Prostate gland (tissue), 2 donors: ENCODE measurements at regions not wholly inside any gene's neighbourhood (a gene's known extent, or its start where the extent isn't known, plus 50 kb on each side); places are given as distances from the start of the nearest gene placed in this dataset.

ENCODE experiments used
- DNase-seq: peaks from one replicate; pipeline ENCODE4 v3.0.0-alpha.2; 2019; ENCODE audit warnings: low spot score
- H3K27ac ChIP-seq, 2 donors: fragments of 200-600 bp; sonication (generic); 2 replicates each; pipeline ENCODE4 v1.5.1; 2017 to 2019
- H3K27me3 ChIP-seq: fragments of 200-600 bp; sonication (generic); replicated peaks from 2 replicates; pipeline ENCODE4 v1.5.1; 2019; ENCODE audit not compliant: insufficient read depth
- H3K36me3 ChIP-seq, 2 donors: fragments of 200-600 bp; sonication (generic); 1 replicate in 1 of 2; 2 replicates in 1 of 2; pipeline versions ENCODE4 v1.5.1 to v1.8.1; 2017 to 2019
- H3K4me1 ChIP-seq: fragments of 200-600 bp; sonication (generic); replicated peaks from 2 replicates; pipeline ENCODE4 v1.5.1; 2019
- H3K4me3 ChIP-seq, 2 donors: fragments of 200-600 bp; sonication (generic); 2 replicates each; pipeline ENCODE4 v1.5.1; 2017 to 2019
- H3K9me3 ChIP-seq: fragments of 200-600 bp; sonication (generic); 2 replicates; pipeline ENCODE4 v1.5.1; 2017
- POLR2A ChIP-seq: fragments of 450-650 bp; IDR thresholded peaks from one replicate; pipeline ENCODE4 v1.6.1; 2016; ENCODE audit warnings: antibody characterized with exemption, mild to moderate bottlenecking
- POLR2AphosphoS5 ChIP-seq: sonication (generic); formaldehyde crosslinking; IDR thresholded peaks from one replicate; pipeline ENCODE4 v1.6.1; 2017; ENCODE audit warnings: antibody characterized with exemption
- WGBS: methylation state at CpG from one replicate; pipeline ENCODE4 v1.1.5; 2018; 5-methylcytosine and 5-hydroxymethylcytosine counted together
- intact Hi-C: fragments of 100-400 bp; cut with DNase I; formaldehyde crosslinking; loops from one replicate; pipeline ENCODE4 v1.14.2; 2022
- TF ChIP-seq, protein P1 (sequence below), 4 experiments: fragments of 200-600 bp in 2 of 4; fragments of 450-650 bp in 2 of 4; sonication (generic) in 2 of 4; IDR thresholded peaks; 1 replicate in 3 of 4; 2 replicates in 1 of 4; pipeline ENCODE4 v1.5.1; 2016 to 2019; ENCODE audit warnings: antibody characterized with exemption in 4 of 4, mild to moderate bottlenecking in 2 of 4, moderate library complexity in 2 of 4

DNA sequence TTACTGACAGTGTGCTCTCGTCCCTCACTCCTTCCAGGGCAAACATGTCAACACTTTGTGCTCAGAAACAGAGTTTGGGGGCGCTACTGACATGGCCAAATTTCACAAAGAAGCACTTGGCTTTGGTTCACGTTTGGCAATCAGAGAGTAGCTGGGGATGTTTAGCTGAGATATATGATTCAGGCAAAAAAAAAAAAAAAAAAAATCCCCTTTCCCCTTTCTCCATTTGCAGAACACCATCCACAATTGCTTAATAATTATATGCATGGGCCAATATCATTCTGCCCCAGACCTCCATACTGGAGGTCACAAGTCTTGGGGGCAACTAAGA lies 128.4 kb upstream of the ADGRF1 start:
- Histone ChIP-seq H3K36me3 (no peaks in the 10 kb centered on the region), H3K27me3 (no peaks in the 10 kb centered on the region), H3K27ac (no peak overlapping the region), H3K4me3 (no peak overlapping the region), H3K4me1 (no peaks in the 10 kb centered on the region), H3K9me3 (no peaks in the 10 kb centered on the region)
- TF ChIP-seq POLR2AphosphoS5 (no peak), POLR2A (no peak)
- TF ChIP-seq, protein P1, sequence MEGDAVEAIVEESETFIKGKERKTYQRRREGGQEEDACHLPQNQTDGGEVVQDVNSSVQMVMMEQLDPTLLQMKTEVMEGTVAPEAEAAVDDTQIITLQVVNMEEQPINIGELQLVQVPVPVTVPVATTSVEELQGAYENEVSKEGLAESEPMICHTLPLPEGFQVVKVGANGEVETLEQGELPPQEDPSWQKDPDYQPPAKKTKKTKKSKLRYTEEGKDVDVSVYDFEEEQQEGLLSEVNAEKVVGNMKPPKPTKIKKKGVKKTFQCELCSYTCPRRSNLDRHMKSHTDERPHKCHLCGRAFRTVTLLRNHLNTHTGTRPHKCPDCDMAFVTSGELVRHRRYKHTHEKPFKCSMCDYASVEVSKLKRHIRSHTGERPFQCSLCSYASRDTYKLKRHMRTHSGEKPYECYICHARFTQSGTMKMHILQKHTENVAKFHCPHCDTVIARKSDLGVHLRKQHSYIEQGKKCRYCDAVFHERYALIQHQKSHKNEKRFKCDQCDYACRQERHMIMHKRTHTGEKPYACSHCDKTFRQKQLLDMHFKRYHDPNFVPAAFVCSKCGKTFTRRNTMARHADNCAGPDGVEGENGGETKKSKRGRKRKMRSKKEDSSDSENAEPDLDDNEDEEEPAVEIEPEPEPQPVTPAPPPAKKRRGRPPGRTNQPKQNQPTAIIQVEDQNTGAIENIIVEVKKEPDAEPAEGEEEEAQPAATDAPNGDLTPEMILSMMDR (IDR thresholded peaks at IDR 0.05) = no peak
- no peak for DNase-seq
- intact Hi-C loops = no loop called here
- 85% methylated on average over 3 of the region's 3 CpGs for WGBS

DNA sequence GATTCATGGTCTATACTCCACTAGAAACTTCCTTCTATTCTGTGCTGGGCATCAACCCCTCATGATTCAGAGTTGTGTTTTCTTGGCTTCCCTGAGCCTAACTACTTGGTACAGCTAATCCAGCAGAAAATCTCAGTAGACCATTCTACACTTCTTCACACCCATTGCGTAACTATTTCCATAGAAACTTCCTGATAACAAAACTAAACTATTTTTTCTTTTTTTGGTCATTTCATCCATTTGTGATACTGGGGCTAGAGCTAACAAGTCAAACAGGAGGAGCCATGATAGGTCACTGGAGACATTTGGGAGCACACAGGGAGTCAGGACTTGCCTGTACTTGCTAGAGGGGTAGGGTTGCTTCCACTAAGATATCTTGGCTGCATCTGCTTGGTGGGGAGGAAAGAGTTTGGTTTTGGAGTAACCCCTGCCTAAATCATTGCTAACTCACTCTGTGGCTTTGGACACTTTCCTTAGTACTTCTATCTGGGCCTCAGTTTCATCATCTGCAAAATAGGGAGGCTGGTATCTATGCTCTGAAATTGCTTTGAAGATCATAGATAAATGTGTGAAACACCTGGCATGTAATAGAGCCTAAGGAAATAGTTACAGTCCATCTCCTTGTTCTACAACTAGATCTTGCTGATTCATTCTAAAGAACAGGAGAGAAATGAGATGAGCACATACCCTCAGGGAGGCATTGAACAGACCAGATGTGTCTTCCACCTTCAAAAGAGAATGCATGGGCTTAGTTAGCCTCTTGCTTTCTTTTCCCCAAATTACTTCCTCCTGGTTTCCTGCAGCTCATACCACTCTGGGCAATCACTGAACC lies 127.9 kb upstream of the ADGRF1 start:
- Histone ChIP-seq H3K27me3 (no peaks in the 10 kb centered on the region), H3K27ac (no peak overlapping the region), H3K4me3 (no peak overlapping the region), H3K36me3 (no peaks in the 10 kb centered on the region), H3K4me1 (no peaks in the 10 kb centered on the region), H3K9me3 (no peaks in the 10 kb centered on the region)
- 93% methylated on average over 1 of the region's 1 CpG for WGBS
- TF ChIP-seq, protein P1 (IDR thresholded peaks at IDR 0.05) = no peak
- TF ChIP-seq POLR2AphosphoS5 (no peak), POLR2A (no peak)
- intact Hi-C loops = no loop called here
- no peak for DNase-seq

DNA sequence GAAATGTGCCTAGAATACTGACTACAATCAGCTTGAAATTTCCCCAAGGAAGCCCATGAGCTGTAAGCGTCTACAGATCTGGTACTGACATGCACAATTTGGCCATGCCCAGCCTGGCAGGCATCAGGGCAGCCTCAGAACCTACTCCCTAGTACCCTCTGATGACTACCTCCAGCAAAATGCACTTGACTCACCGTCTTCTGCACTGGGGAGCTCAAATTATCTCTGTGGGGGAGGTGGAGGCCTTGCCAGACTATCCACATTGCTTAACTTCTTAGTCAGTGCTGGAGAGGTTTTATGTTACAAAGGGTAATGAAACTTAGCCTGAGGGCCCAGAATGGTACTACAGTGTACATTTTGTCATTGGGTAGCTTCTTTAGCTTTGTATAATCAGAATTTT lies 126.0 kb upstream of the ADGRF1 start:
- intact Hi-C loops = no loop called here
- Histone ChIP-seq H3K4me1 (no peaks in the 10 kb centered on the region), H3K4me3 (no peak overlapping the region), H3K27me3 (no peaks in the 10 kb centered on the region), H3K9me3 (no peaks in the 10 kb centered on the region), H3K36me3 (no peaks in the 10 kb centered on the region), H3K27ac (no peak overlapping the region)
- DNase-seq = peak; percentile 30
- 52% methylated on average over 2 of the region's 2 CpGs for WGBS
- TF ChIP-seq, protein P1 (IDR thresholded peaks at IDR 0.05) = peak in 1 of 4 experiments; percentile 26
- TF ChIP-seq POLR2AphosphoS5 = peak; percentile 10
- TF ChIP-seq POLR2A = no peak

DNA sequence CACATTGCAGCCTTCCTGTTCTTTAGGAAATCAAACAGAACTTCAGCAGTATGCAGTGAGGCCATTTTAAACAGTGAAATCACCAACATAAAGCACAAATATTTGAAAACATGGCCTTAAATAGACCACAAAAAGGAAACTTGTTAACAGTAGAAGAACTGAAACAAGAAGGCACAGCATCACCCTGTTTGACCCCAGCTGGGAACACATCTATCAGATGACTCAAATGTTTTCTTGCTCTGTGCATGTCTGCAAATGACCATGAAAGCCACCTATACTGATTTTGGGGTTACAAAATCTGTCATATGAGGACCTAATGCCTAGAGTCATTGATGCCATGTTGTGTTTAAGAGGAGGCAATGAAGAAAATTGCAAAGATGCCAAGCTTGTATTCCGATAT lies 123.8 kb upstream of the ADGRF1 start:
- WGBS = 89% methylated on average over 1 of the region's 1 CpG
- intact Hi-C loops = no loop called here
- Histone ChIP-seq H3K9me3 (no peaks in the 10 kb centered on the region), H3K27me3 (no peaks in the 10 kb centered on the region), H3K4me1 (no peaks in the 10 kb centered on the region), H3K4me3 (no peak overlapping the region), H3K36me3 (no peaks in the 10 kb centered on the region), H3K27ac (no peak overlapping the region)
- TF ChIP-seq POLR2A (no peak), POLR2AphosphoS5 (no peak)
- TF ChIP-seq, protein P1 (IDR thresholded peaks at IDR 0.05) = no peak
- no peak for DNase-seq

GRCh38 chr6:47164877-47165276 lies 122.7 kb upstream of the ADGRF1 start:
- TF ChIP-seq POLR2AphosphoS5 = no peak
- TF ChIP-seq, protein P1 (IDR thresholded peaks at IDR 0.05) = no peak
- TF ChIP-seq POLR2A = no peak
- H3K27ac ChIP-seq = no peak overlapping the region

More at GRCh38 chr6:47164877-47165276, 122.7 kb upstream of the ADGRF1 start:
- no peak overlapping the region for H3K4me3 ChIP-seq
- intact Hi-C loops = no loop called here
- no peaks in the 10 kb centered on the region for H3K9me3 ChIP-seq
- no peak for DNase-seq
- H3K36me3 ChIP-seq = no peaks in the 10 kb centered on the region
- no peaks in the 10 kb centered on the region for H3K4me1 ChIP-seq
- no peaks in the 10 kb centered on the region for H3K27me3 ChIP-seq
